Effector CD8-positive, alpha-beta T cell (primary cell): ENCODE measurements at regions not wholly inside any gene's neighbourhood (a gene's known extent, or its start where the extent isn't known, plus 50 kb on each side); places are given as distances from the start of the nearest gene placed in this dataset.
"Not testable (repeated sequence)": the region's sequence is repeated elsewhere in the genome, so short reads cannot be mapped to it uniquely, and the experiment has no call there.

Experiments used
- DNase-seq: peaks from one replicate; lab custom pipeline; 2025; lab: John Stamatoyannopoulos, UW

GRCh38 chr7:130849604-130850003 is 115.6 kb upstream of the KLF14 start:
- no peak for DNase-seq

- DNase-seq = no peak
Measured at GRCh38 chr7:130850956-130851355, 116.9 kb upstream of the KLF14 start.

- DNase-seq = no peak
Measured at GRCh38 chr7:130852867-130853266, 118.9 kb upstream of the KLF14 start.

- no peak for DNase-seq
Measured at GRCh38 chr7:130853503-130854279, 119.7 kb upstream of the KLF14 start.

- no peak for DNase-seq
Measured at GRCh38 chr7:130854481-130854880, 120.5 kb upstream of the KLF14 start.

- no peak for DNase-seq
Measured at GRCh38 chr7:130856866-130857265, 122.9 kb upstream of the KLF14 start.

GRCh38 chr7:130860832-130861231 is 126.8 kb upstream of the KLF14 start:
- not testable (repeated sequence) for DNase-seq

- no peak for DNase-seq
Measured at GRCh38 chr7:130865408-130866236, 131.6 kb upstream of the KLF14 start.

GRCh38 chr7:130867039-130867438 is 133.0 kb upstream of the KLF14 start:
- DNase-seq = no peak

GRCh38 chr7:130867581-130868136 is 133.7 kb upstream of the KLF14 start:
- no peak for DNase-seq

- no peak for DNase-seq
Measured at GRCh38 chr7:130868139-130868538, 134.1 kb upstream of the KLF14 start.

- no peak for DNase-seq
Measured at GRCh38 chr7:130869918-130870317, 135.9 kb upstream of the KLF14 start.

GRCh38 chr7:130872341-130872740 is 138.3 kb upstream of the KLF14 start:
- no peak for DNase-seq

- DNase-seq = no peak
Measured at GRCh38 chr7:130872756-130873448, 138.9 kb upstream of the KLF14 start.

- DNase-seq = no peak
Measured at GRCh38 chr7:130874071-130874915, 140.3 kb upstream of the KLF14 start.

- DNase-seq = peak; percentile 28
Measured at GRCh38 chr7:130875265-130875741, 141.3 kb upstream of the KLF14 start.

- no peak for DNase-seq
Measured at GRCh38 chr7:130875901-130876300, 141.9 kb upstream of the KLF14 start.

- no peak for DNase-seq
Measured at GRCh38 chr7:130877236-130877990, 143.4 kb upstream of the KLF14 start.

GRCh38 chr7:130877991-130878305 is 143.9 kb upstream of the KLF14 start:
- DNase-seq = no peak

- no peak for DNase-seq
Measured at GRCh38 chr7:130878785-130879184, 144.8 kb upstream of the KLF14 start.

GRCh38 chr7:130879191-130879590 is 145.2 kb upstream of the KLF14 start:
- DNase-seq = no peak
